ENCODE measurements at regions not wholly inside any gene's neighbourhood (a gene's known extent, or its start where the extent isn't known, plus 50 kb on each side); places are given as distances from the start of the nearest gene placed in this dataset.

GRCh38 chr2:74044999-74045398 lies 60.3 kb downstream of the TET3 start:
- TF ChIP-seq CTCF (IDR thresholded peaks at IDR 0.05) = no peak
- TF ChIP-seq POLR2A (IDR thresholded peaks at IDR 0.05) = no peak
- no peak for TF ChIP-seq EP300 (IDR thresholded peaks at IDR 0.05)
